ENCODE measurements at regions not wholly inside any gene's neighbourhood (a gene's known extent, or its start where the extent isn't known, plus 50 kb on each side); places are given as distances from the start of the nearest gene placed in this dataset.
A peak's percentile ranks its signal among the peaks of the same experiment; 100 is the strongest.

DNA sequence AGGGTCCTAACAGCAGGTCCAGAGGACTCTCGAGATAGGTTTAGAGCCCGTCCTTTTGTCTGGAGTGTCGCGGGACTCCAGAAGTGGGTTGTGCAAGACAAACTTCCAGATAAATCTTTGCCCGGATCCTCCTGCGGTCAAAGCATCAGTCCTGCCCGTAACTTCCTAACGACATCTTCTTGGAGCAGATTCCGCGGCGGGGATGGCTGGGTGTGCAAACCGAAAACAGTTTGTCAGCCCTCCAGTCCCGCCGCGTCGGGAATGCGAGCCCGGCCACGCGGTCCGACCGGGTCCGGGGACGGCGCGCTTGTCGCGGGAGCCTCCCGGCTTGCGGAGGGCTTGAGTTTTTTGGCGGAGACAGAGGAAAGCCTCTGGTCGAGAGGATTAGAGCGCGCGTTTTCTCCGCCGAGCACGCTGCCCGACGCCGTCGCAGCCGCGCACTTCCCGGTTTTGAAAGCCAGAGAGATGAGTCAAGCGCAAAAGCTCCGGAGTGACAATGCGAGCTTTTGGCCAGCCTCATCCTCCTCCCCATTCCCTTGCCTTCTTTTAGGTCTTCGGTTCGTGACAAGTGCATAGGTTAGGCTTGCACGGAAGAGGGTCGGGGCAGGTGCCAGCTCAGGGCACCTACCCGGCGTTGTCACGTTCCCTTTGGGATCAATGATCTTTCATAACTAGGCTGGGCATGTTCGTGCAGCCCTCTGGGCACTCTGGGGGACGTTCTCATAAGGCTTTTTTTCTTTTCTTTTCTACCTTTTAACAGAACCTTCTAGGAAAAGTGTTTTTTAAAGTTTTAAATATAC lies 91.3 kb upstream of the PRDM1 start:
- TF ChIP-seq, protein P1, sequence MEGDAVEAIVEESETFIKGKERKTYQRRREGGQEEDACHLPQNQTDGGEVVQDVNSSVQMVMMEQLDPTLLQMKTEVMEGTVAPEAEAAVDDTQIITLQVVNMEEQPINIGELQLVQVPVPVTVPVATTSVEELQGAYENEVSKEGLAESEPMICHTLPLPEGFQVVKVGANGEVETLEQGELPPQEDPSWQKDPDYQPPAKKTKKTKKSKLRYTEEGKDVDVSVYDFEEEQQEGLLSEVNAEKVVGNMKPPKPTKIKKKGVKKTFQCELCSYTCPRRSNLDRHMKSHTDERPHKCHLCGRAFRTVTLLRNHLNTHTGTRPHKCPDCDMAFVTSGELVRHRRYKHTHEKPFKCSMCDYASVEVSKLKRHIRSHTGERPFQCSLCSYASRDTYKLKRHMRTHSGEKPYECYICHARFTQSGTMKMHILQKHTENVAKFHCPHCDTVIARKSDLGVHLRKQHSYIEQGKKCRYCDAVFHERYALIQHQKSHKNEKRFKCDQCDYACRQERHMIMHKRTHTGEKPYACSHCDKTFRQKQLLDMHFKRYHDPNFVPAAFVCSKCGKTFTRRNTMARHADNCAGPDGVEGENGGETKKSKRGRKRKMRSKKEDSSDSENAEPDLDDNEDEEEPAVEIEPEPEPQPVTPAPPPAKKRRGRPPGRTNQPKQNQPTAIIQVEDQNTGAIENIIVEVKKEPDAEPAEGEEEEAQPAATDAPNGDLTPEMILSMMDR (IDR thresholded peaks at IDR 0.05): no peak
- TF ChIP-seq POLR2A (IDR thresholded peaks at IDR 0.05): peak in 1 of 2 donors; percentile 53
